ENCODE measurements at regions not wholly inside any gene's neighbourhood (a gene's known extent, or its start where the extent isn't known, plus 50 kb on each side); places are given as distances from the start of the nearest gene placed in this dataset.

DNA sequence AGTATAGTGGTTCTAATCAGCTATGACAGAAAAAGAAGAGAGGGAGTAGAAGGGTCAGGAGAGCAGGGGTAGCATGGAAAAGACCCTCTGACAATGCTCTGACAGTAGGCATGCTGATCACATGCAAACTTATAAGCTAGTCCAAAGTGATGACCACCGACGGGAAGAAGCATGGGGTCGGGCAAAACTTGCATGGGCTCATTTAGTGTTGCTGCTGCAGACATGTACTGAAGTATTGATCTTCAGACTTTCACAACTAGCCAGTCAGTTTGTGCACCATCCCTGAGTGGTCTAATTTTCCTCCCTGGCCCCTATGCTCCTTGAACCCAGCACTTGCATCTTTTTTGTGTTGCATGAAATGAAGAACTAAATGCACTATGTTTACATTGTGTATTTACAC is 225.4 kb downstream of the SYK start:
- DNase-seq (ENCODE audit: extremely low read depth, low read depth) = no peak
- no peak overlapping the region for H3K4me3 ChIP-seq (replicated peaks; ENCODE audit: low read depth, low read length)
- TF ChIP-seq, protein P1, sequence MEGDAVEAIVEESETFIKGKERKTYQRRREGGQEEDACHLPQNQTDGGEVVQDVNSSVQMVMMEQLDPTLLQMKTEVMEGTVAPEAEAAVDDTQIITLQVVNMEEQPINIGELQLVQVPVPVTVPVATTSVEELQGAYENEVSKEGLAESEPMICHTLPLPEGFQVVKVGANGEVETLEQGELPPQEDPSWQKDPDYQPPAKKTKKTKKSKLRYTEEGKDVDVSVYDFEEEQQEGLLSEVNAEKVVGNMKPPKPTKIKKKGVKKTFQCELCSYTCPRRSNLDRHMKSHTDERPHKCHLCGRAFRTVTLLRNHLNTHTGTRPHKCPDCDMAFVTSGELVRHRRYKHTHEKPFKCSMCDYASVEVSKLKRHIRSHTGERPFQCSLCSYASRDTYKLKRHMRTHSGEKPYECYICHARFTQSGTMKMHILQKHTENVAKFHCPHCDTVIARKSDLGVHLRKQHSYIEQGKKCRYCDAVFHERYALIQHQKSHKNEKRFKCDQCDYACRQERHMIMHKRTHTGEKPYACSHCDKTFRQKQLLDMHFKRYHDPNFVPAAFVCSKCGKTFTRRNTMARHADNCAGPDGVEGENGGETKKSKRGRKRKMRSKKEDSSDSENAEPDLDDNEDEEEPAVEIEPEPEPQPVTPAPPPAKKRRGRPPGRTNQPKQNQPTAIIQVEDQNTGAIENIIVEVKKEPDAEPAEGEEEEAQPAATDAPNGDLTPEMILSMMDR (IDR thresholded peaks at IDR 0.05; ENCODE audit: low read depth, low read length, missing control alignments) = no peak

DNA sequence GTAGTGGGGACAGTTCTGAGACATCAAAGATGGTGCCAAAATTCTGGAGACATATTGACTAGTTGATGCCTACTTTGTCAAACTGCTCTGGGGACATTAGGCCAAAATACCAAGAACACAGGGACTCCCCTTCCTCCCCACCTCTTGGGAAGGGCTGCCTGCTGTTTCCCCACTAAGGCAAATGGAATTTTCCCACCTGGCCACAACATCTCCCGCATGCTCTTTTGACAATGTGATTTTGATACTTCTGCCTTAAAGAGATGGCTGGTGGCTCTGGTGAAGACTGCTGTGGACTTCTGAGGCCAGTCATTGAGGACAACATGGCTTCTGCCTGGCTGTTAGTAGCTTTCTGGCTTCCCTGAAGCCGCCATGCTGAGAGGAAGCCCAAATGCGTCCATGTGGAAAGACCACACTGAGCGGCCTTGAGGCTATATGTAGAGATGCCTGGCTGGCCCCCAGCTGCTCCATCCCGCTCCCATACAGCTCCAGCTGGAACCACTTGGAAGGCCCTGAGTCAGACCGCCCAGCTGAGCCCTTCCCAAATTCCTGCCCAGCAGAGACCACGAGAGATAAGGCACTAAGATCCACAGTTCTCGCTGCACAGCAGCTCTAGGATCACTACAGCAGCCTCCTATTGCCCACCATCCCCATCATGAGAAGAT is 226.7 kb downstream of the SYK start:
- TF ChIP-seq, protein P1 (IDR thresholded peaks at IDR 0.05; ENCODE audit: low read depth, low read length, missing control alignments) = no peak
- no peak for DNase-seq (ENCODE audit: extremely low read depth, low read depth)
- no peak overlapping the region for H3K4me3 ChIP-seq (replicated peaks; ENCODE audit: low read depth, low read length)

DNA sequence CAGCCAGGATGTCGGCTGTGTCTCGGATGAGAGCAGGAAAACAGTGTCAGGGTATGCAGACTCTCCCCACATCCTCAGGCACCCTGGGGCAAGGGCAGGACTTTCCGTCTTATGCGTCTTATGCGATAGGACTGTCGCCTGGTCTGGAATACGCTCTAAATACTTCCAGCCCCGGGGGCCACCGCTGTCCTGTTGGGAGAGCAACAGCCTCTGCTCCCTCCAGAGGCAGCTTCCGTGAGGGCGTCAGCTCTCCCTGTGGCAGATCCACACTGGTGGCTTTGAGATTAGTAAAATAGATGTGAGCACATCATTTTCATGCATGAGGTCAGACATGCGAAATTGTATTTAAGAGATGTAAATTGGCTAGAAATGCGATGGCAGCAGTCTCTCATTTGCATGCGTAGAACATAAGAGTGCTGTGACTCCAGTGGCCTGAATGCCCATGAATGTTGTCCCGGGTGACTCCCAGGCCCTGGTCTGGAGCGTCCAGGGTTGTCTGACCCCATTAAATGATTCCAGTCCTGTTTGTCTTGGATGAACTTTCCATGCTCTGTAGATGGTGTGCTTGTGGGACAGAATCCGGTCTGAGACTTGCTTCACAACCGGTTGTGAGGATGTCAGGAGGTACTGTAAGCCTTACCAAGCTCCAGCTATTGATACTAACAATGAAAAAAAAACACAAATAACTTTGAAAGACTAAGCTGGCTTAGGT is 228.2 kb downstream of the SYK start:
- DNase-seq (ENCODE audit: extremely low read depth, low read depth) = no peak
- H3K4me3 ChIP-seq (replicated peaks; ENCODE audit: low read depth, low read length) = no peak overlapping the region
- TF ChIP-seq, protein P1 (IDR thresholded peaks at IDR 0.05; ENCODE audit: low read depth, low read length, missing control alignments) = no peak

DNA sequence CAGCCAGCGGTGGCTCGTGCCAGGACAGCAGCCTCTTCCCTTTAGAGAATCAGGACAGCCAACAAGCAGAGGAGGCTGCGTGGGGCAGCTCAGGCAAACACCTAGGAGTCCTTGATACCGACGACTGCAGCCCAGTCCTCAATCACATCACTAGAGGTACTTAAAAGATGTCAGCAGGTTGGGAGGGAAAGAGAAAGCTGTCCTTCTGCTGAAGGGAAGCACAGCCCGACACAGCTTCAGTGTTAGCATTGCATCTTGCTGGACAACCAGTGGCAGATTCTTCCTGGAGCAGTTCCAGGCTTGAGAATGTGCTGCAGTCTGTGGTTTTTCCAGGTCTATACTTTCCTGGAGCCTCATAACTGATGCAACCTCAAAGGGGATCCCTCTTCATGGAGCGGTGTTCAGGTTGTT is 230.5 kb downstream of the SYK start:
- H3K4me3 ChIP-seq (replicated peaks; ENCODE audit: low read depth, low read length) = no peak overlapping the region
- DNase-seq (ENCODE audit: extremely low read depth, low read depth) = no peak
- TF ChIP-seq, protein P1 (IDR thresholded peaks at IDR 0.05; ENCODE audit: low read depth, low read length, missing control alignments) = no peak

DNA sequence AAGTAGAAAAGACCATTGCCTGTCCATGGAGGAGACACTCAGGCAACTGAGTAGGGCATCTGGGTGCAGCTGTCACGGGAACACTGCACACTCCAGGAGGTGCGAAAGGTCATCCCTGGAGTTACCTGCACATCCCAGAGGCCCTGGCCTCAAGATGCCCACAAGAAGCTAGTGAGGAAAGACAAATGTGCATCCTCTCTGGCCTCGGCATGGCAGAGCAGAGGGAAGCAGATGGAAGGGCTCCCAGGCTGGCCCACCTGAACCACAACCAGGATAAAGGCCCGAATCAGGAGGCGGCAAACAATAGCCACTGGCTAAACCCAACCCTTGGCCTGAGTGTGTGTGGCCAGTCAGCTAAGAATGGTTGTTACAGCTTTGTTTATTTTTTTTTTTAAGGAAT is 231.7 kb downstream of the SYK start:
- TF ChIP-seq, protein P1 (IDR thresholded peaks at IDR 0.05; ENCODE audit: low read depth, low read length, missing control alignments) = no peak
- DNase-seq (ENCODE audit: extremely low read depth, low read depth) = no peak
- no peak overlapping the region for H3K4me3 ChIP-seq (replicated peaks; ENCODE audit: low read depth, low read length)

DNA sequence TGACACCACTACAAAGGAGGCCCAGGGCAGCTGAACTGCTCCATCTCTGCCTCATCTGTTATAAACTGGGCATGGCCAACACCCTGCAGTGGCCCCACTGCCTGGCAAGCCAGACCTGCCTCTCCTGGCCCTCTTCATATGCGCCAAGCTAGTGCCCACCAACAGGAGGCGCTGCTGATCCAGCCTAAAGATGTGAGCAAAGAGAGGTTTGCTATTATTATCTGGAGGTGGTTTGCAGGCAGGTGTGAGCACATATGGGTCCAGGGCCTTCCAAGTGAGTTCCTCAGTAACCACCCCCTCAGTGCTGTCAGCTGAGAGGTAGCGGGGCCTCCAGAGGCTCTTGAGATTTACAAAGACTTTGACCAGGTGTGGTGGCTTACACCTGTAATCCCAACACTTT is 232.2 kb downstream of the SYK start:
- no peak overlapping the region for H3K4me3 ChIP-seq (replicated peaks; ENCODE audit: low read depth, low read length)
- TF ChIP-seq, protein P1 (IDR thresholded peaks at IDR 0.05; ENCODE audit: low read depth, low read length, missing control alignments) = peak; percentile 57
- DNase-seq (ENCODE audit: extremely low read depth, low read depth) = no peak

Data from HFF-Myc (cell line).